ENCODE measurements at regions not wholly inside any gene's neighbourhood (a gene's known extent, or its start where the extent isn't known, plus 50 kb on each side); places are given as distances from the start of the nearest gene placed in this dataset.
A peak's percentile ranks its signal among the peaks of the same experiment; 100 is the strongest.

- peaks cover 17% of the 10 kb centered on the region for H3K4me1 ChIP-seq (ENCODE audit: low read length)
- H3K4me3 ChIP-seq (ENCODE audit: low read length): peak overlapping the region; percentile 41
- no peaks in the 10 kb centered on the region for H3K27me3 ChIP-seq (ENCODE audit: low read depth, low read length)
- no peak overlapping the region for H3K9ac ChIP-seq (ENCODE audit: low read length)
- H4K20me1 ChIP-seq (ENCODE audit: insufficient read depth, low read length): no peaks in the 10 kb centered on the region
- no peaks in the 10 kb centered on the region for H3K79me2 ChIP-seq (ENCODE audit: low read length)
- H3K36me3 ChIP-seq (replicated peaks; ENCODE audit: low read depth, low read length): no peaks in the 10 kb centered on the region
- peak overlapping the region; percentile 55 for H3K4me2 ChIP-seq (ENCODE audit: low read length)
- peak overlapping the region; percentile 76 for H2AFZ ChIP-seq (ENCODE audit: low read depth, low read length)
- TF ChIP-seq EZH2phosphoT487 (IDR thresholded peaks at IDR 0.05; ENCODE audit: low read depth): no peak
- TF ChIP-seq, protein P1, sequence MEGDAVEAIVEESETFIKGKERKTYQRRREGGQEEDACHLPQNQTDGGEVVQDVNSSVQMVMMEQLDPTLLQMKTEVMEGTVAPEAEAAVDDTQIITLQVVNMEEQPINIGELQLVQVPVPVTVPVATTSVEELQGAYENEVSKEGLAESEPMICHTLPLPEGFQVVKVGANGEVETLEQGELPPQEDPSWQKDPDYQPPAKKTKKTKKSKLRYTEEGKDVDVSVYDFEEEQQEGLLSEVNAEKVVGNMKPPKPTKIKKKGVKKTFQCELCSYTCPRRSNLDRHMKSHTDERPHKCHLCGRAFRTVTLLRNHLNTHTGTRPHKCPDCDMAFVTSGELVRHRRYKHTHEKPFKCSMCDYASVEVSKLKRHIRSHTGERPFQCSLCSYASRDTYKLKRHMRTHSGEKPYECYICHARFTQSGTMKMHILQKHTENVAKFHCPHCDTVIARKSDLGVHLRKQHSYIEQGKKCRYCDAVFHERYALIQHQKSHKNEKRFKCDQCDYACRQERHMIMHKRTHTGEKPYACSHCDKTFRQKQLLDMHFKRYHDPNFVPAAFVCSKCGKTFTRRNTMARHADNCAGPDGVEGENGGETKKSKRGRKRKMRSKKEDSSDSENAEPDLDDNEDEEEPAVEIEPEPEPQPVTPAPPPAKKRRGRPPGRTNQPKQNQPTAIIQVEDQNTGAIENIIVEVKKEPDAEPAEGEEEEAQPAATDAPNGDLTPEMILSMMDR (IDR thresholded peaks at IDR 0.05; ENCODE audit: low read depth, low read length): no peak
- H3K9me3 ChIP-seq (ENCODE audit: insufficient read depth, low read length): no peaks in the 10 kb centered on the region
- no peak overlapping the region for H3K27ac ChIP-seq (ENCODE audit: low read length)
Measured at GRCh38 chr21:23455676-23456075, 2151.6 kb downstream of the MRPL39 start.

DNA sequence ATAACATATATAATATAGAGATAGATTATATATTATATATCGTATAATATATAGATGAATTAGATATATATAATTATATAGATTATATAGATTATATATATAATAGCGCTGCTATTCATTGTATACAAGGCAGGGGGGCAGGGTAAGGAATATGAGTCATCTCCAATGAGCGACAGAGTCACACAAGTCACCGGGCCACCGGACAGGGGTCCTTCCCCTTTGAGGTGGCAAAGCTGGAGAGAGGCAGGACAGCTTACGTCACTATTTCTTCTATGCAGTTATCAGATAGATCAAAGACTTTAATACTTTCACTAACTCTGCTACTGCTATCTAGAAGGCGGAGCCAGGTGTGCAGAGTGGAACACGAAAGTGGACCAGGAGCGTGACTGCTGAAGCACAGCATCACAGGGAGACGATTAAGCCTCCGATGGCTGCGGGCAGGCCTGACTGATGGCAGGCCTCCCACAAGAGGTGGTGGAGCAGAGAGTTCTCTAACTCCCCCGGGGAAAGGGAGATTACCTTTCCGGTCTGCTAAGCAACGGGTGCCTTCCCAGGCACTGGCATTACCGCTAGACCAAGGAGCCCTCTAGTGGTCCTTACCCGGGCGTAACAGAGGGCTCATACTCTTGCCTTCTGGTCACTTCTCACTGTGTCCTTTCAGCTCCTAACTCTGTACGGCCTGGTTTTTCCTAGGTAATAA, 2154.7 kb downstream of the MRPL39 start:
- Histone ChIP-seq H3K27me3 (ENCODE audit: low read depth, low read length) (no peaks in the 10 kb centered on the region), H3K4me1 (ENCODE audit: low read length) (peaks cover 17% of the 10 kb centered on the region), H2AFZ (ENCODE audit: low read depth, low read length) (peak overlapping the region; percentile 97), H3K36me3 (replicated peaks; ENCODE audit: low read depth, low read length) (no peaks in the 10 kb centered on the region), H3K79me2 (ENCODE audit: low read length) (no peaks in the 10 kb centered on the region), H3K4me3 (ENCODE audit: low read length) (peak overlapping the region; percentile 90), H3K27ac (ENCODE audit: low read length) (peak overlapping the region; percentile 31; the same call in 1 of the 2 replicates), H3K9ac (ENCODE audit: low read length) (peak overlapping the region; percentile 46), H4K20me1 (ENCODE audit: insufficient read depth, low read length) (no peaks in the 10 kb centered on the region), H3K9me3 (ENCODE audit: insufficient read depth, low read length) (no peaks in the 10 kb centered on the region), H3K4me2 (ENCODE audit: low read length) (peak overlapping the region; percentile 81)
- no peak for TF ChIP-seq EZH2phosphoT487 (IDR thresholded peaks at IDR 0.05; ENCODE audit: low read depth)
- TF ChIP-seq, protein P1 (IDR thresholded peaks at IDR 0.05; ENCODE audit: low read depth, low read length): peak; percentile 59

GRCh38 chr21:23445307-23445706, 2162.0 kb downstream of the MRPL39 start:
- no peak overlapping the region for H3K4me3 ChIP-seq (ENCODE audit: low read length)
- H3K9me3 ChIP-seq (ENCODE audit: insufficient read depth, low read length): no peaks in the 10 kb centered on the region
- H3K27me3 ChIP-seq (ENCODE audit: low read depth, low read length): no peaks in the 10 kb centered on the region
- no peak overlapping the region for H3K4me2 ChIP-seq (ENCODE audit: low read length)
- no peaks in the 10 kb centered on the region for H3K4me1 ChIP-seq (ENCODE audit: low read length)
- H3K9ac ChIP-seq (ENCODE audit: low read length): no peak overlapping the region
- H3K79me2 ChIP-seq (ENCODE audit: low read length): no peaks in the 10 kb centered on the region
- no peak for TF ChIP-seq EZH2phosphoT487 (IDR thresholded peaks at IDR 0.05; ENCODE audit: low read depth)
- no peaks in the 10 kb centered on the region for H3K36me3 ChIP-seq (replicated peaks; ENCODE audit: low read depth, low read length)
- no peak overlapping the region for H2AFZ ChIP-seq (ENCODE audit: low read depth, low read length)
- H3K27ac ChIP-seq (ENCODE audit: low read length): no peak overlapping the region
- no peaks in the 10 kb centered on the region for H4K20me1 ChIP-seq (ENCODE audit: insufficient read depth, low read length)

- H3K4me1 ChIP-seq (ENCODE audit: low read length): no peaks in the 10 kb centered on the region
- no peak overlapping the region for H2AFZ ChIP-seq (ENCODE audit: low read depth, low read length)
- H3K36me3 ChIP-seq (replicated peaks; ENCODE audit: low read depth, low read length): no peaks in the 10 kb centered on the region
- H3K9ac ChIP-seq (ENCODE audit: low read length): no peak overlapping the region
- H3K4me3 ChIP-seq (ENCODE audit: low read length): no peak overlapping the region
- H3K4me2 ChIP-seq (ENCODE audit: low read length): no peak overlapping the region
- H3K27me3 ChIP-seq (ENCODE audit: low read depth, low read length): no peaks in the 10 kb centered on the region
- H3K27ac ChIP-seq (ENCODE audit: low read length): no peak overlapping the region
- H3K9me3 ChIP-seq (ENCODE audit: insufficient read depth, low read length): no peaks in the 10 kb centered on the region
- no peak for TF ChIP-seq EZH2phosphoT487 (IDR thresholded peaks at IDR 0.05; ENCODE audit: low read depth)
- TF ChIP-seq, protein P1 (IDR thresholded peaks at IDR 0.05; ENCODE audit: low read depth, low read length): no peak
- no peaks in the 10 kb centered on the region for H3K79me2 ChIP-seq (ENCODE audit: low read length)
- H4K20me1 ChIP-seq (ENCODE audit: insufficient read depth, low read length): no peaks in the 10 kb centered on the region
Measured at GRCh38 chr21:23438081-23438480, 2169.2 kb downstream of the MRPL39 start.

All from OCI-LY3 (cell line).